ENCODE measurements at regions not wholly inside any gene's neighbourhood (a gene's known extent, or its start where the extent isn't known, plus 50 kb on each side); places are given as distances from the start of the nearest gene placed in this dataset.

DNA sequence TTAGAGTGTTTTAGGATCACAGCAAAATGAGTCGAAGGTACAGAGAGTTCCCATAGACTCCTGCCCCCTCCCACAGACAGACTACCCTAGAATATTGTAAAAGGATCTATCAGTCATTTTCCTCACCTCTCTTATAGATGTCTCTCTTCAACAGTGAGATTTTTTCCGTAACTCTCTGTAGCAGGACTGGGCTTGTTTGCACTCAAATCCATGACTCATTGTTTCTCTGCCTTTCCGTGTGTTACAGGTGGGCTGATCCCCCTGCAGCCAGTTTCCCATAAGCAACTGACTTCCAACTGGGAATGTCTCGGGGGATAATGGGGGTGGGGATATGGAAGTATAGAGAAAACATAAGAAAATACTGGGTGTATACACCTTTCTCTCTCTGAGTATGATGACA lies 921.0 kb downstream of the GATA3 start:
- H3K4me3 ChIP-seq, result no peak overlapping the region
- no peak for DNase-seq (ENCODE audit: low spot score in 2 of 2)
- H3K9me3 ChIP-seq, result no peaks in the 10 kb centered on the region
- H3K4me1 ChIP-seq, result no peaks in the 10 kb centered on the region
- H3K27me3 ChIP-seq (ENCODE audit: low read depth), result no peaks in the 10 kb centered on the region
- in situ Hi-C loops (cut with MboI; ENCODE audit: low sequenced_read_pairs), result no loop called here
- H3K36me3 ChIP-seq (replicated peaks), result no peaks in the 10 kb centered on the region

DNA sequence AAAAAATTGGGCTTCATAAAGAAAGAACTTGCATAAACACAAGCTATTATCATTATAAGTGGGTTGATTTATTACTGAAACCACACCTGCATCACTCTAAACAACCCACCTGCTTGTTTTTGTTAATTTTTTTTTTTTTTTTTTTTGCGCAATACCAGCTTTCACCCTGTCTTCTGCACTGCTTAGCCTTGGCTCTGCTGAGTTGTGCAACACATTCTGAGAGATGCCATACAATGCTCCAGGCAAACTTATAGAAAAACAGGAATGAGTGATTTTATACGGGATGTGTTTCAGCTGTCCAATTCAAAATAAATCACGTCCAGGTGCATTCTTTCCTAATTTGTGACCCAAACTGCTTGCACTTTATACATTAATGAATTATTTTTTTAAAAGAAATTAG lies 923.6 kb downstream of the GATA3 start:
- Histone ChIP-seq H3K36me3 (replicated peaks) (no peaks in the 10 kb centered on the region), H3K27me3 (ENCODE audit: low read depth) (no peaks in the 10 kb centered on the region), H3K4me3 (no peak overlapping the region), H3K9me3 (no peaks in the 10 kb centered on the region), H3K4me1 (no peaks in the 10 kb centered on the region)
- no peak for DNase-seq (ENCODE audit: low spot score in 2 of 2)
- in situ Hi-C loops (cut with MboI; ENCODE audit: low sequenced_read_pairs), result no loop called here

DNA sequence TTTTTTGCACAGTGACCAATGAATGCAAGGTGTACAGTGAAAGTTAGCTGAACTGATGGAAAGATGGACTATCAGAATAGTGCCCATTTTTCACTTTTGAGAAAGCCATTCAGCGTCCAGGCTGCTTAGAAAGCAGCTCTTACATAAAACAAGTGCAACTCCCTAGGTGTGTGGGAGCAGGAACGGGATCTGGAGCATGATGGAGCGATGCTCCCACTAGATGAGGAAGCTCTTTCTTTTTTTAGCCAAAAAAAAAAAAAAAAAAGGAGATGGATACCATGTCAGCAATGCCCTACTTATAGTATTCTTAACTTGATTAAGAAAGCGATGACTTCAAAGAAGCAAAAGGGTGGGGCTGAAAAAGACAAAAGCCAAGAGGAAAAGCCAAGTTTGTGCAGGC lies 925.5 kb downstream of the GATA3 start:
- no peaks in the 10 kb centered on the region for H3K4me1 ChIP-seq
- no peaks in the 10 kb centered on the region for H3K36me3 ChIP-seq (replicated peaks)
- no peaks in the 10 kb centered on the region for H3K9me3 ChIP-seq
- no peak for DNase-seq (ENCODE audit: low spot score in 2 of 2)
- no peak overlapping the region for H3K4me3 ChIP-seq
- no peaks in the 10 kb centered on the region for H3K27me3 ChIP-seq (ENCODE audit: low read depth)
- in situ Hi-C loops (cut with MboI; ENCODE audit: low sequenced_read_pairs), result no loop called here

DNA sequence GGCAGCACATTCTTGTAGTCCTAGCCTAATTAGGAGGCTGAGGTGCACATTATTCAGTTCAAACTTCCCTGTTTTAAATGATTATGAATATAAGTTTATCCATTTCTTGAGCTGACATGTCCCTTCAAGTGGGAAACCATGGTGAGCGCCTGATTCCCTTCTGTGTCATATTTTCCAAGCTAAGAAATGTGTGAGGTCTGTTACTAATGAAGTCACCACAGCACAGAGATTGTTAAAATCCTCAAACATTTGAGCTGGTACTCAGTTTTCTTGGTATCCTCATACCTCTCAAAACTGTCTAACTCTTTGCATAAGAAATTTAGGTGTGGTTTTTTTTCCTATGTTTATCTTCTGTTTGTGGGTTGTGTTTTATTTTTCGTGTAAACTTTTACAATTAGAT lies 926.8 kb downstream of the GATA3 start:
- H3K9me3 ChIP-seq, result no peaks in the 10 kb centered on the region
- H3K27me3 ChIP-seq (ENCODE audit: low read depth), result no peaks in the 10 kb centered on the region
- in situ Hi-C loops (cut with MboI; ENCODE audit: low sequenced_read_pairs), result no loop called here
- no peak overlapping the region for H3K4me3 ChIP-seq
- H3K4me1 ChIP-seq, result no peaks in the 10 kb centered on the region
- H3K36me3 ChIP-seq (replicated peaks), result no peaks in the 10 kb centered on the region
- no peak for DNase-seq (ENCODE audit: low spot score in 2 of 2)

DNA sequence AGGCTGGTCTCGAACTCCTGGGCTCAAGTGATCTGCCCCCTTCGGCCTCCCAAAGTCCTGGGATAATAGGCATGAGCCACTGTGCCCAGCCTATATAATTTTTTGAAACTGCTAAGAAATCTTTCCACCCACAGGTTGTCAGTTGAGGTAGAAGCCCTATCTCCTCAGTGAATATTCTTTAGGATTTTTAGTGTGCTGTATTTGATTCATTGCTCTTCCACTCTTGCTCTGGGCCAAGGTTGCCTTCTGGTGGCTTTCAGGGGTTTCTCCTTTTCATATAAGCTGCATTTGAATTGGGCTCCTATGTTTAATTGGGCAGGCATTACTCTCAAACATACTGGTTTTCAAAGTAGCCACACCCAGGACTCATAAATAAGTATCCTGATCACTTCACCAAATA lies 931.2 kb downstream of the GATA3 start:
- in situ Hi-C loops (cut with MboI; ENCODE audit: low sequenced_read_pairs), result no loop called here
- no peak for DNase-seq (ENCODE audit: low spot score in 2 of 2)
- Histone ChIP-seq H3K27me3 (ENCODE audit: low read depth) (no peaks in the 10 kb centered on the region), H3K36me3 (replicated peaks) (no peaks in the 10 kb centered on the region), H3K9me3 (no peaks in the 10 kb centered on the region), H3K4me3 (no peak overlapping the region), H3K4me1 (no peaks in the 10 kb centered on the region)

DNA sequence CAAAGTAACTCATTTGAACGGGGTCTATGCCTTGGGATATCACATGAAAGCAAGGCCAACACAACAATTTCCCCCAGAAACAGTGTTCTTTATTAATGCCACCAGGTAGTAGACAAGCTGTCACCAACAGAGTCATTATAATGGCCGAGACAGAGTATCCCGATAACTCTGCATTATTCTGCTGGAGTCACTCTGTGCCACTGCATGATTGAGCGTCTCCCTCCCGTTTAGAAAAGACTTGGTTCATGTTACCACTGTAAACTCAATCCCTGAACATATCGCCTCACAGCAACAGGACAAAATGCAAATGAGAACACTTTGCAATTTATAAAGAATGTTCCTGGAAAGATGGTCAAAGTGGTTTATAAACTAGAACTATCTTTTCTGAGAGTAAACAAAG lies 932.5 kb downstream of the GATA3 start:
- DNase-seq (ENCODE audit: low spot score in 2 of 2), result no peak
- Histone ChIP-seq H3K27me3 (ENCODE audit: low read depth) (no peaks in the 10 kb centered on the region), H3K4me3 (no peak overlapping the region), H3K9me3 (no peaks in the 10 kb centered on the region), H3K36me3 (replicated peaks) (no peaks in the 10 kb centered on the region), H3K4me1 (no peaks in the 10 kb centered on the region)
- in situ Hi-C loops (cut with MboI; ENCODE audit: low sequenced_read_pairs), result no loop called here

DNA sequence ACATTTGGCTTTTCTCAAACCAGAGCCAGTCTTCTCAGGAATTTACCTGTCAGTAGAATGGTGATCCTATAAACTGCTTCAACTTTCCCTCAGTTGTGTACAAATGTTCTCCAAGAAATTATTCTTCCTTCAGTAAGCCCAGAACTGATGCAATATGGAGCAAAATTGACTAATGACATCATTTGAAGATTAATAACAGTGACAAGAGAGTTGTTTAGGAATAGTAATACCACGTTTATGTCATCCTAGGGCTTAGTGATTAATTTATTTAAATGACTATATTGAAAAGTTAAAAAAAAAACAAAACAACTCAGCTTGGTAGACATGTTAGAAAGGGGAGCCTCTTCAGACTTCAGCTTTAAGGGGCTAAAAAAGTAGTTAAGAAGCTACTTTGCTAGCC lies 933.2 kb downstream of the GATA3 start:
- Histone ChIP-seq H3K36me3 (replicated peaks) (no peaks in the 10 kb centered on the region), H3K4me1 (no peaks in the 10 kb centered on the region), H3K27me3 (ENCODE audit: low read depth) (no peaks in the 10 kb centered on the region), H3K4me3 (no peak overlapping the region), H3K9me3 (no peaks in the 10 kb centered on the region)
- in situ Hi-C loops (cut with MboI; ENCODE audit: low sequenced_read_pairs), result no loop called here
- DNase-seq (ENCODE audit: low spot score in 2 of 2), result no peak

DNA sequence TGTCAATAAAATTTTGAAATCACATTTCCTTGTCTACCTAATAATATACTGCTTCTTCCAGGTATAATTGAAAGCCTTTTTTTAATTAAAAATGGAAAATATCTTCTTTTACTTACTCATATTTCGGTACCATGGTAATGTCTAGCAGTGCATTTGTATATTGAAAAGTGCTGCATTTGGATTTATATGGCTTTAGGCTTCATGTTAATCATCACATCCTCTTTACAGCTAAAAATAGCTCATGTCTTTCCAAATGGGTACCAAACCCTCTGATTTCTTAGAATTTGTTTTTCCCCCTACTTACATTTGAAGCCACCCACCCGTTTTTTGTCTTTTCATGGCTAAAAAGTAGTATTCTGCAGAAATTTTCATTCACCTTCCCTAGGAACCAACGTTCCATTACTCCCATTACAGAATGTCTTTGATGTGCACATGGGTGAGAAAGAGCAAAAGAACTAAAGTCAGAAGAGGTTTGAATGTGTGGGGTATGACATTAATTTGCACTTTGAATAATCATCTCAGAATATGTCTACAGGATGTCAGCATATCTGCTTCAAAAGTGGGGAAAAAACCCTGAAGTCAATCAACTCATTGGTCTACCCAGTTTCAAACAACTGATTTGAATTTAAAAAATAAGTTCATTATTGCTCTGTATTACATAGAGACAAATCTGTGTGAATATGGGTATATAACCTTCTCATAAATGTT lies 935.9 kb downstream of the GATA3 start:
- DNase-seq (ENCODE audit: low spot score in 2 of 2), result no peak
- Histone ChIP-seq H3K4me1 (no peaks in the 10 kb centered on the region), H3K27me3 (ENCODE audit: low read depth) (no peaks in the 10 kb centered on the region), H3K9me3 (no peaks in the 10 kb centered on the region), H3K4me3 (no peak overlapping the region), H3K36me3 (replicated peaks) (no peaks in the 10 kb centered on the region)
- in situ Hi-C loops (cut with MboI; ENCODE audit: low sequenced_read_pairs), result no loop called here

DNA sequence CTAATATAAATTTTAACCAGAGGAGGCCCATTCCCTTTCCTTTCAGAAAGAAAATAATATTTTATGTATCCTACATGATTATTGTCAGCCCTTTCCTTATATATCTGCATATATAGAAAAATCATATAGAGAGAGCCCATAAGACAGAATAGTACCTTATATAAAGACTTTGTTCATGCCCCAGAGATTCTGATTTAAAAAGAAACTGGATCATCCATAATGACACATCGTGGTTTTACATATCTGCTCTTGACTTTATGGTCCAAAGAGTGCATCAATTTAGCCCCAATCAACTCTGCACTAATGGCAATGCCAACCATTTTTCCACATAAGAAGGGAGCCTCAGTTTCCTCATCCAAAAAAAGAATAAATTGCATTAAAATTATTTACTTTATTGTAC lies 937.5 kb downstream of the GATA3 start:
- H3K36me3 ChIP-seq (replicated peaks), result no peaks in the 10 kb centered on the region
- H3K4me1 ChIP-seq, result no peaks in the 10 kb centered on the region
- no peaks in the 10 kb centered on the region for H3K27me3 ChIP-seq (ENCODE audit: low read depth)
- H3K9me3 ChIP-seq, result no peaks in the 10 kb centered on the region
- in situ Hi-C loops (cut with MboI; ENCODE audit: low sequenced_read_pairs), result no loop called here
- DNase-seq (ENCODE audit: low spot score in 2 of 2), result no peak
- H3K4me3 ChIP-seq, result no peak overlapping the region

DNA sequence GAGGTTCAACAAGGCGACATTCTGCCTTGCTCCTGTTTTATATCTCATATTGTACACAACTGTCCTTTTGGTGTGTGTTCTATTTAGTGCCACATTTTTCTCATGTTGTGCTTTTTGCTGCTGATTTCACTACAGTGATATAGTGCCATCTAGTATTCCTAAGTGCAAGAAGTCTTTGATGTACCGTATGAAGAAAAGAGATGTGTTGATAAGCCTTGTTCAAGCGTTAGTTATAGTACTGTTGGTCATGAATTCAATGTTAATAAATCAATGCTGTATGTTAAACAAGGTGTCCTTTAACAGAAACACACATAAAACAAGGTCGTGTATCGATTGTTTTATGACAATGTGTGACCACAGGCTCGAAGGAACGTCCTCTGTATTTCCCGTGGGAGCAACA lies 939.4 kb downstream of the GATA3 start:
- H3K4me1 ChIP-seq, result no peaks in the 10 kb centered on the region
- H3K27me3 ChIP-seq (ENCODE audit: low read depth), result no peaks in the 10 kb centered on the region
- H3K4me3 ChIP-seq, result no peak overlapping the region
- H3K36me3 ChIP-seq (replicated peaks), result no peaks in the 10 kb centered on the region
- in situ Hi-C loops (cut with MboI; ENCODE audit: low sequenced_read_pairs), result no loop called here
- no peak for DNase-seq (ENCODE audit: low spot score in 2 of 2)
- no peaks in the 10 kb centered on the region for H3K9me3 ChIP-seq

DNA sequence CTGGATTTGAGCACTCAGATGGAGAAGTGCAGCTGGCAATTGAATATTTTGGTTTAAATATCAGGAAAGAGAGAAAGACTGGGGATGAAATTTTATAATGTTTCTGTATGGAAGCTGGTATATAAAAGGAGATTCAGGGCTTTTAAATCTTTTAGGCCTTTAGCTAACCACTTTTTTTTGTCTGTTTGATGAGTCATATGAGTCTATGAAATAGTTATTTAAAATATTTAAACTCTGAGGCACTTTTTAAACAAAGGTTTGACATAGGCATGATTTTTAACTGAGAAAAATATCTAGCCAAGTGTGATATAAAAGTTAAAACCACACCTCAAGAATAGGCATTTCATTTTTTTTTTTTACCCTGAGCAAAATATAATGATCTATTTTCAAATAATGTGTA lies 944.3 kb downstream of the GATA3 start:
- Histone ChIP-seq H3K4me3 (no peak overlapping the region), H3K9me3 (no peaks in the 10 kb centered on the region), H3K27me3 (ENCODE audit: low read depth) (no peaks in the 10 kb centered on the region), H3K36me3 (replicated peaks) (no peaks in the 10 kb centered on the region), H3K4me1 (no peaks in the 10 kb centered on the region)
- in situ Hi-C loops (cut with MboI; ENCODE audit: low sequenced_read_pairs), result no loop called here
- DNase-seq (ENCODE audit: low spot score in 2 of 2), result no peak

DNA sequence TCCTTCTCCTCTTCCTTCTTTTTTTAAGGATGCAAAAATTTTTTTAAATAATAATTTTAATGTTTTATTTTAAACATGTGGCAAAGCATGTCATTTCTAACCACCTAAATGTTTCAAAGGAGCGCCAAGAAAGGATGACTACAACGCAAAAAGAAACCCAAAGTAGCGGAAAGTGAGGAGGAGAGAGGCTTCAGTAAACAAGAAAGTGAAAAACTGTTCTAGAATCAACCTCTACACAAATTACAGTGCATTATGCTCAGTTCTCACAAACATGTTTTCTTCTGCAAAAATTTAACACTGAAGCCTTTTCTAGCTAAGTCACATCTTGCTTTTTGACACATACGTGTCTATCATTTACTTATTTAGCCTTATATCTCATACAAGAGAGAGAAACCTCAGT lies 948.6 kb downstream of the GATA3 start:
- in situ Hi-C loops (cut with MboI; ENCODE audit: low sequenced_read_pairs), result no loop called here

DNA sequence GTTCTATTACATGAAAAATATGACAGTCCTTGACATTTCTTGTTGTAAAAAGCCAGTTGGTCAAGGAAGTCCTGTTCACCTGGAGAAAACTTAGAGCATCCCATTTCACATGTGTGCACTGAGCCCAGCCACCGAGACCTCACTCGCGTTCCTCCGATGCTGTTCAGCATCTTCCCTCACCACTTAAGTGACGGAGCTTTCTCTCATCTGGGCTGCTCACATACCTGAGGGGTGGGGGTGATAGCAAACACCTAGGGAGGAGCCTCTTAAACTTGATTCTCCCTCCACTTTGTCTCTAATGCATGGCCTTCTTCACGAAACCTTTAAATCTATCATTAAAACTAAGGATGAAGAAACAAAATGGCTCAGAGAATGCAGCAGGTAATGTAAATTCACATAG lies 950.2 kb downstream of the GATA3 start:
- no peaks in the 10 kb centered on the region for H3K36me3 ChIP-seq (replicated peaks)
- H3K27me3 ChIP-seq (ENCODE audit: low read depth), result no peaks in the 10 kb centered on the region
- in situ Hi-C loops (cut with MboI; ENCODE audit: low sequenced_read_pairs), result no loop called here
- H3K4me3 ChIP-seq, result no peak overlapping the region
- H3K9me3 ChIP-seq, result no peaks in the 10 kb centered on the region
- DNase-seq (ENCODE audit: low spot score in 2 of 2), result no peak
- H3K4me1 ChIP-seq, result no peaks in the 10 kb centered on the region

More for the DNA sequence above, 948.6 kb downstream of the GATA3 start:
- Histone ChIP-seq H3K36me3 (replicated peaks) (no peaks in the 10 kb centered on the region), H3K9me3 (no peaks in the 10 kb centered on the region), H3K27me3 (ENCODE audit: low read depth) (no peaks in the 10 kb centered on the region), H3K4me3 (no peak overlapping the region), H3K4me1 (no peaks in the 10 kb centered on the region)
- no peak for DNase-seq (ENCODE audit: low spot score in 2 of 2)

DNA sequence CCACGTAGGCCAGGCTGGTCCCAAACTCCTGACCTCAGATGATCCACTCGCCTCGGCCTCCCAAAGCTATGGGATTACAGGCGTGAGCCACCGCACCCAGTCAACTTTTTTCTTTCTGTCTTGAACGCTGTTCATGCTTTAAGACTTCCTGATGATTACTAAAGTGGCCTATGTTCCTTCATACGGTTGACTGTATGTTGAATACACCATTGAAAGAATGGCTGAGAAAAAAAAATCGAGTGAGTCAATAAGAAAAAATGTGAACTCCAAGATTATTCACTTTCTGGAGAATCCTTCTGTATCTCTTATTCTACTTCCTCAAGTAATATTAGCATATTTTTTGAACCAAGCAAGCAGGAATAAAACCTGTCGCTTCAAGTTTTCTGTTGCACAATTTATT lies 955.0 kb downstream of the GATA3 start:
- Histone ChIP-seq H3K27me3 (ENCODE audit: low read depth) (no peaks in the 10 kb centered on the region), H3K4me1 (no peaks in the 10 kb centered on the region), H3K9me3 (no peaks in the 10 kb centered on the region), H3K4me3 (no peak overlapping the region), H3K36me3 (replicated peaks) (no peaks in the 10 kb centered on the region)
- no peak for DNase-seq (ENCODE audit: low spot score in 2 of 2)
- in situ Hi-C loops (cut with MboI; ENCODE audit: low sequenced_read_pairs), result no loop called here

DNA sequence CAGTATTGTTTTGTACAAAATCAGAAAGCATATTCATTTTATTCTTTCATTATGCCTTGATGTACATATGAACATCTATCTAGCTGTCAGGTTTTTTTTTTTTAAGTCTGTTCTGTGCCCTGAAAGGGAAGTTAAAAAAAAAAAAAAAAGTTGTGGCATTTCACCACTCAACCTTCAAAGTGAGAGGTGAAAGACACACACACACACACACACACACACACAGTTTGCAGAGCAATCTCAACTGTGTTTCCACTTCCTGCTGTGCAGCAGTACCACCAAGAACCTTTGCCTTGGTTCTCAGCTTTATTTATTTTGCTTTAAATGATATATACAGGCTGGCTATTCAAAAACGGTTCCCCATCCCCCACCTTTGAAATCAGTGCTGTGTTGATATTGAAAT lies 955.6 kb downstream of the GATA3 start:
- H3K4me1 ChIP-seq, result no peaks in the 10 kb centered on the region
- no peaks in the 10 kb centered on the region for H3K36me3 ChIP-seq (replicated peaks)
- in situ Hi-C loops (cut with MboI; ENCODE audit: low sequenced_read_pairs), result no loop called here
- H3K9me3 ChIP-seq, result no peaks in the 10 kb centered on the region
- no peaks in the 10 kb centered on the region for H3K27me3 ChIP-seq (ENCODE audit: low read depth)
- no peak for DNase-seq (ENCODE audit: low spot score in 2 of 2)
- no peak overlapping the region for H3K4me3 ChIP-seq

Data from HAP-1 (cell line).